NCI-H2196 treated with DMSO at 0.1 percent for 48 hours (cell line): ENCODE measurements at regions not wholly inside any gene's neighbourhood (a gene's known extent, or its start where the extent isn't known, plus 50 kb on each side); places are given as distances from the start of the nearest gene placed in this dataset.
A peak's percentile ranks its signal among the peaks of the same experiment; 100 is the strongest.

Source experiments
- DNase-seq: peaks from one replicate; lab custom pipeline; 2025; ENCODE audit not compliant: unreplicated experiment; lab: John Stamatoyannopoulos, UW

- no peak for DNase-seq
Measured at GRCh38 chr5:143511736-143512135, 108.2 kb upstream of the NR3C1 start.

- DNase-seq, result no peak
Measured at GRCh38 chr5:143509758-143510221, 106.3 kb upstream of the NR3C1 start.

DNA sequence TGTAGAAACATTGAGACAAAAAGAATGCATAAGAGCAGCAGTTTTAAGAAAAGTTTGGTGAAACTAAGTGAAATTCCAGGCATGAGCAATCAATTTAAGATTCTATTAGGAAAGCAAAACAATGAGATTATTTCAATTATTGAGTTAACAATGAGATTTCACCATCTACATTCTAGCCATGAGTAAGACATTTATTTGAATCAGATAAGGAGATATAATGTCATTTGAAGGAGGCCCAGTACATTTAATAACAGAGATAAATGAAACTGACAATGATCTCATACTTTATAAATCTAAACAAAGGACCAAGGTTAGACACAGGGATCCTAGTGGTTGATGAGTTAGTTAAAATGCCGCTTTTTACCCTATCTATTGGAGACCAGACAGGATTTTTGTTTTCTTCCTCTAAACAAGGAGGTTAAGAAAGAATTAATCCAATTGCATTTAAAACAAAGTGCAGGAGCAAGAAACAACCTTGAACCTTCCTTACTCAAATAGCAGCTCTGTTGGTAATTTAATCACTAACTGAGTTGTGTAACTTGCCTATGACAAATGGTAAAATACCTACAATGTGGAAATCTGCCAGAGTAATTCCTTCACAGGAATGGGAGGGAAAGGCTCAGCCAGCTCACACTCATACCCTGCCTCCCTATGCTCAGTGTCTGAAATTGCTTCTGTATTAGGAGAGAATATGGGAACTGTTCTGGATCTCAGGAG, 103.5 kb upstream of the NR3C1 start:
- no peak for DNase-seq

DNA sequence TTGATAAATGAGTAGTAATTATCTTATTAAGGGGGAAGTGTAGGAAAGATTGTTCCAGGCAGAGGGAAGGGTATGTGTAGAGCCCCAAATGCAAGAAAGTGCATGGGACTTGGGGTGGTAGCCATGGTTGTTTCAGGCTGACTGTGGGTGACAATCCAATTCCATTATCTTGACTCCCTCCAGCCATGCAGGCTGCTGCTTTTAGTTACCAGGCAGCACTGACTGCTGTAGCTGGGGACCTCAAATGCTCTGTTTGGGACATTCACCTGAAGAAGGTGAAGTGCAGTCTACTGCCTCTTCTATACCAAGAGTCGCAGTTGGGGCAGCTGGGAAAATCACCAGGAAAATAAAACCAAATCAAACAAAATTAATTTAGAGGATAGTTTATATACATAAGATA, 102.4 kb upstream of the NR3C1 start:
- no peak for DNase-seq

- DNase-seq, result no peak
Measured at GRCh38 chr5:143505354-143505753, 101.9 kb upstream of the NR3C1 start.

DNA sequence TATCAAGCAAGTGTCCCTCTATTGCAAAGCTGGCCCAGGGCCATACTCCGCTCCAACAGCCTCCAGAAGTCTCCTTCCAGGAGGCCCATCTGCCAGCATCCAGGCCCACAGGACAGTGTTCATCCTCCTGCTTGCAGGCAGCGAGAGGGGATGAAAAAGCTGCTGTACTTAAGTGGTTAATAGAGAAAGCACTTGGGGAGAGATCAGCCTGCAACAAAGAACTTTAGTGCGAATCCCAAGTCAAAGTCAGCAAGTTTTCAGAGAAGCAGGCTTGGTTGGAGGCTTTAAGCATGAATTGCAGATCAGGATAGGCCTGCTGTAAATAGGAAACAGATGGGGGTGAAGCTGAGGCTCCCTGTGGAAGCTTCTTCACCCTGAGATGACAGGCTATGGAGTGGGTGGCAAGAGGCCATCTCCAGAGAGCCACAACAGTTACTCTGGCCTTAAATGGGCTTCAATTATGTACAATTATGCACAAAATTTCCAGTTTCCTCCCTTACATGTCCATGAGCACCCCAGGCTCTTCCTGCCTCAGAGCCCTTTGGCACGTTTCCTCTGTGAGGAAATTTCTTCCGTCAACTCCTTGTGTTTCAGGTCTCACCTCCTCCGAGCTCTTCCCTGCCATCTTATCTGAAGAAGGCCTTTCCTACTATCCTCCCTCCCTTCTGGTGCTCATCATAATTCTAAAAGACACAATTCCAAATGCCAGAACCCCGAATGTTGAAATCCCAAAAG, 98.0 kb upstream of the NR3C1 start:
- no peak for DNase-seq

- DNase-seq, result no peak
Measured at GRCh38 chr5:143499480-143500114, 96.1 kb upstream of the NR3C1 start.

DNA sequence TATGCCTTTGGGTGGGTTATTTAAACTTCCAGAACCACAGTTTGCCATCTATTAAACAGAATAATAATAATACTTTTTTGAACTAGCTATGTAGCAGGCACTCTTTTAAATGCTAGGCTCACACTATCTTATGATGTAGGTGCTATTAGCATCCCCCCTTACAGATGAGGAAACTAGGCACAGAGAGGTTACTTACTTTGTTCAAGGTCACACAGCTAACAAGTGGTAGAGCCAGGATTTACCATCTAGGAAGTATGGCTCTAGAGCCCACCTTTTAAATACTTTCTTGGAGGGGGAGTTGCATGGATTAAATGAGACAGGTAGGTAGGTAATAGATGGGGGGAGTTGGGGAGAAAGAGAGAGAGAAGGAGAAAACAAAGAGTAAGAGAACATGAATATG, 95.3 kb upstream of the NR3C1 start:
- DNase-seq, result no peak

GRCh38 chr5:143497749-143498148, 94.3 kb upstream of the NR3C1 start:
- no peak for DNase-seq

DNA sequence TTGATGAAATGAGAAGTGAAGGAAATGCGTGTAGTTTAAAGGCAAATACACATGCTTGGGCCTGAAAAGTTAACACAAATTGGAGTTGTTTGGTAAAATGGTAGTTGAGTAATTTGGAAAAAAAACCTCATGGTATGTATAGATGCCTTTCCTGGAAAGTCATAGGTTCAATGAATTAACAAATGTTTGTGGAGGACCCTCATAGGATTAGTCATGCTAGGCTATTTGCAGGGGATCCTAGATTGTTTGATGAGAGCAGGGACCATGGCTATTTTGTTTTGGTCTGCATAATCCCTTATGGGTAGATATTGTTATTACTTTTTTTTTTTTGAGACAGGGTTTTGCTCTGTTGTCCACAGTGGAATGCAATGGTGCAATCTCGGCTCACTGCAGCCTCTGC, 93.5 kb upstream of the NR3C1 start:
- DNase-seq, result no peak

DNA sequence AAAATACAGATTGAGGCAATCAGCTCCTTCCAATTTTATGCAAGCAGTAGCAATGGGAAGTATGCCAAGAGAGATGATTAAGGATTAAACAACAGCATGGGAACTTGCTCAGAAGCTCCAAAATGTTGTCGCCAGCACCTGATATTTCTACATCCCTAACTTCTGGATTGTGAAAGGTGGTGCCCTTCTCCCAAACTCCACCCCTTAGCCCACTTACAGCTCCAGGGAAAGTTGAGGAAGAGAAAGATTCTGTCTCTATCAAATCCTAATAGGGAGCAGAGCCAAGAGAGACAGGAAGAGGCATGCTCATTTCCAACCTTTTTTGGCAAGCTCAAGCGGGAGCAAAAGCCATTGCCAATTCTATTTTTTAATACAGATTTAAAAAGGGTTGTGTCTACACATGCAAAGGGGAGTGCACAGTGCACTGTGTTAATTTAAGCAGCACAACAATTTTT, 92.4 kb upstream of the NR3C1 start:
- peak; percentile 15 for DNase-seq

GRCh38 chr5:143495110-143495509, 91.6 kb upstream of the NR3C1 start:
- DNase-seq, result no peak

DNA sequence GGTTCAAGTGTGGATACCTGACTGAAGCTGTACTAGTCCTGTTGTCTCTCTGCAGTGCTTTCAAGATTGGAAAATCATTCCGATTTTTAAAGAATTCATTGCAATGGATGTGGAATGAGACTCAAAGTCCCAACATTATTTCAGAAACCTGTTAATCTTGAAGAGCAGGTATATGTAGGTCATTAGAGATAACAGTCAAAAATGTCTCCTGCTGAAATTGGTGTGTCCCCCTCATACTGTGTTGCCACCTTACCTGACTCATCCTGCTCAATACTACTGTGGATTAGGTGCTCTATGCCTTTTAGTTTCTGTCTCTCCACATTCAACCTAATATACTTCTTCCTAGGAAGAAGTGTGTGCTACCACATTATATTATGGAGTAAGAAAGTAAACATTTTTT, 91.1 kb upstream of the NR3C1 start:
- no peak for DNase-seq

- DNase-seq, result no peak
Measured at GRCh38 chr5:143494162-143494561, 90.7 kb upstream of the NR3C1 start.

GRCh38 chr5:143492783-143493182, 89.3 kb upstream of the NR3C1 start:
- DNase-seq, result no peak

DNA sequence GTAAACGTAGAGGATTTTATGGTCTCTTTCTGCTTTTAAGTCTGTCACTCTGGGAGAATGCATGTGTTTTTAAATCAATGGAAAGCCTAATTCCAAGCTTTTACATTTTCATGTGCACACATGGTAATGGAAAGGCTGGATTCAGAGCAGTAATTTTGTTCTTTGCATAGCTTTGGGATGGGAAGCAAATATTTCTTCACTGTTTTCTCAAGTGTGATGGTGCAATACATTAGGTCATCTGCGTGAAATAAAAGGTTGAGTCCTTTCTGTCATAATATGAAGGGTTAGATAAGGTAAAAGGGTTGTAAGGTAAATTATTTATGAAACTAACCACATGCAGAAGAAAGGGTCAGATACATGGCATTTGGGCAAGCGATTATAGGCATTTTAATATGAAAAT, 88.2 kb upstream of the NR3C1 start:
- no peak for DNase-seq

DNA sequence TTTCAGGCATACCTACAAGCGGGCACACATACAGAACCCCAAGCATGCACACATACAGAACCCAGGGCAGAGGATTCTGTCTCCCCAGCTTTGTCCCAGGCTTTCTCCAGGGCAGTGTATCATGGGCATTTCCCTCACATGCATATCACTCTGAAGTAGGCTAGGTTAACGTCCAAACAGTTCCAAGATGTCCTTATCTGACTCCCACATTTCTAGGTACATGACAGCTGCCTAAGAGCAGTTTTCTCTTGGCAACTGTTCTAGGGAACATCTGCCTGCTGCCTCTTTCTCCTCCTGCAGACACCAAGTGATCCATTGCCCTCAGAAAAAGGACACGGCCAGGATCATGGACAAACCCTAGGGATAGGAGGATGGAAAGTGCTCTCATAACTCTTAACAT, 84.9 kb upstream of the NR3C1 start:
- no peak for DNase-seq

DNA sequence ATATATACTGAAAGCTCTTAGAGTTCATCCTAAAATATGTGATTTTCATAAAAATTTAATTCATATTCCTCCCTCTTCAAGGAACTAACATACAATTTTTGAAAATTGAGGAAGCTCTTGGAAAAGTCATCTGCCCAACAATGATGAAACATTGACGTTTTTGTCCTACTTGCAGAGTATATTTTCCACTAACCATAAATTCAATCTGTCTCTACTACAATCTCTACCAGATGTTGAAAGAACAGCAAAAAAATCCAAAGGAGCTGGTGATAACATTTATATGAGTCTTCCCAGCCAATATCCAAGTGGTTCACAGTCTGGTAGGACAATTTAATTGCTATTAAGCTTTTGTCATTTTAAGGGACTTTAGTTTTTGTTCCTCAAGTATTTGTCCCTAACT, 81.1 kb upstream of the NR3C1 start:
- DNase-seq, result no peak

GRCh38 chr5:143481697-143482531, 78.4 kb upstream of the NR3C1 start:
- no peak for DNase-seq

- DNase-seq, result no peak
Measured at GRCh38 chr5:143480001-143480400, 76.5 kb upstream of the NR3C1 start.

DNA sequence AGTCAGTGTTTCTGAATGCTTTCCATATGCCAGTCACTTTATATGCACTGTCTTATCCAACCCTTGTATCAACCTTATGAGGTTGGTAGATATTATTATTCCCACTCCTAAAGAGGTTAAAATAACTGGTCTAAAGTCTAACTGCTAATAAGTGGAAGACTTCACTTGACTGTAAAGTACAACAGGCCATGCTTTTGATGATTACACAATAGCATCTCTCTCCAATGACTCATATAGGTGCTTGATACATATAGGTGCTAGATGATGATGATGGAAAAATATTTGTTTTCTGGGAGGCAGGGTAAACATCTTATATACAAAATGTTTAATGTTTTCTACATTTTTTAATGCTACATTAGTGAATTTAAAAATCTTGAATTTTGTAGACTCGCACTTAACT, 75.9 kb upstream of the NR3C1 start:
- DNase-seq, result no peak
